A673 (cell line): ENCODE measurements at regions not wholly inside any gene's neighbourhood (a gene's known extent, or its start where the extent isn't known, plus 50 kb on each side); places are given as distances from the start of the nearest gene placed in this dataset.

ENCODE experiments used
- EZH2 ChIP-seq: fragments of 200-600 bp; sonication (generic); IDR thresholded peaks from 2 replicates; pipeline ENCODE4 v1.6.1; 2017; ENCODE audit warnings: borderline replicate concordance, low read depth, mild to moderate bottlenecking, mixed read lengths, antibody characterized with exemption, low read length; ENCODE audit not compliant: poor library complexity, severe bottlenecking
- TF ChIP-seq, protein P1 (sequence below): fragments of 300-800, 200-600 bp; sonication (generic); conservative IDR thresholded peaks from 2 replicates; pipeline ENCODE4 v1.5.1; 2017; ENCODE audit warnings: low read depth, mild to moderate bottlenecking, antibody characterized with exemption, low read length, moderate library complexity, mixed read lengths

DNA sequence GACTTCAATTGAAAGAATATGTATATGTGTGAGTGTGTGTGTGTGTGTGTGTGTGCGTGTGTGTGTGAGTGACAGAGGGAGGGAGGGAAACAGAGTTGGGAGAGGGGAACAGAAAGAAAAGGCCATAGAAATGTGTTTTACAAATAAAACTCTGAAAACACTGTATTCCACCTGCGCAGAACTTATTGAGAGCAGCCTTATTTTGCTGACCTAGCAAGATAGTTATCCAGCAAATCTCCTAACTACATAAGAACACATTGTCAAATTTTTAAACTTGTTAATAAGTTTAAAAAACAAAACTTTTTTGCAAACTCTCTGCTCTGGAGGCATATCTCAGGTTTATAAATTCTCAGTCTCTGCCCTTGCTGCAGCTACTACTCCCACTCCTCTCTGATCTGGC, 217.9 kb upstream of the NOCT start:
- TF ChIP-seq, protein P1, sequence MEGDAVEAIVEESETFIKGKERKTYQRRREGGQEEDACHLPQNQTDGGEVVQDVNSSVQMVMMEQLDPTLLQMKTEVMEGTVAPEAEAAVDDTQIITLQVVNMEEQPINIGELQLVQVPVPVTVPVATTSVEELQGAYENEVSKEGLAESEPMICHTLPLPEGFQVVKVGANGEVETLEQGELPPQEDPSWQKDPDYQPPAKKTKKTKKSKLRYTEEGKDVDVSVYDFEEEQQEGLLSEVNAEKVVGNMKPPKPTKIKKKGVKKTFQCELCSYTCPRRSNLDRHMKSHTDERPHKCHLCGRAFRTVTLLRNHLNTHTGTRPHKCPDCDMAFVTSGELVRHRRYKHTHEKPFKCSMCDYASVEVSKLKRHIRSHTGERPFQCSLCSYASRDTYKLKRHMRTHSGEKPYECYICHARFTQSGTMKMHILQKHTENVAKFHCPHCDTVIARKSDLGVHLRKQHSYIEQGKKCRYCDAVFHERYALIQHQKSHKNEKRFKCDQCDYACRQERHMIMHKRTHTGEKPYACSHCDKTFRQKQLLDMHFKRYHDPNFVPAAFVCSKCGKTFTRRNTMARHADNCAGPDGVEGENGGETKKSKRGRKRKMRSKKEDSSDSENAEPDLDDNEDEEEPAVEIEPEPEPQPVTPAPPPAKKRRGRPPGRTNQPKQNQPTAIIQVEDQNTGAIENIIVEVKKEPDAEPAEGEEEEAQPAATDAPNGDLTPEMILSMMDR, result no peak
- TF ChIP-seq EZH2, result no peak
